Adrenal gland (tissue), 9 donors: ENCODE measurements at regions not wholly inside any gene's neighbourhood (a gene's known extent, or its start where the extent isn't known, plus 50 kb on each side); places are given as distances from the start of the nearest gene placed in this dataset.

Source experiments
- DNase-seq, 7 donors: peaks; one replicate each; pipeline ENCODE4 v3.0.0-alpha.2; 2019 to 2020
- H3K27ac ChIP-seq, 5 donors: fragments of 200-600 bp; sonication (generic) in 4 of 5; 1 replicate in 3 of 5; 2 replicates in 2 of 5; pipeline versions ENCODE4 v1.5.1 to v1.8.0; 2016 to 2020; ENCODE audit warnings: mild to moderate bottlenecking in 1 of 5
- H3K27me3 ChIP-seq: fragments of 200-600 bp; 2 replicates; pipeline ENCODE4 v1.8.0; 2021
- H3K36me3 ChIP-seq, 2 donors: fragments of 200-600 bp; replicated peaks in 1 of 2; 1 replicate in 1 of 2; 2 replicates in 1 of 2; pipeline versions ENCODE4 v1.5.1 to v1.8.0; 2018 to 2022
- H3K4me1 ChIP-seq, 2 donors: fragments of 200-600 bp; replicated peaks in 1 of 2; 1 replicate in 1 of 2; 2 replicates in 1 of 2; pipeline versions ENCODE4 v1.5.1 to v1.8.0; 2018 to 2021
- H3K4me3 ChIP-seq, 4 donors: fragments of 200-600 bp; sonication (generic) in 3 of 4; one replicate each; pipeline ENCODE4 v1.5.1; 2016 to 2018
- H3K9me3 ChIP-seq, 3 donors: fragments of 200-600 bp; sonication (generic) in 1 of 3; replicated peaks in 1 of 3; 1 replicate in 2 of 3; 2 replicates in 1 of 3; pipeline versions ENCODE4 v1.5.1 to v1.8.0; 2016 to 2021
- POLR2A ChIP-seq, 2 donors: fragments of 450-650 bp; IDR thresholded peaks; one replicate each; pipeline ENCODE4 v1.6.1; 2017; ENCODE audit warnings: antibody characterized with exemption in 2 of 2, mild to moderate bottlenecking in 2 of 2, moderate library complexity in 1 of 2
- WGBS, 4 donors: extraction: QIAGEN DNeasy Blood & Tissue Kit in 2 of 4; methylation state at CpG; one replicate each; pipeline versions ENCODE4 v1.1.5 to v1.1.7; 2013 to 2017; 5-methylcytosine and 5-hydroxymethylcytosine counted together
- intact Hi-C, 2 donors: fragments of 100-400 bp; cut with DNase I; formaldehyde crosslinking; loops; one replicate each; pipeline versions ENCODE4 v1.14.1 to v1.15.0; 2022 to 2023
- TF ChIP-seq, protein P1 (sequence below), 6 experiments: fragments of 450-650 bp in 4 of 6; fragments of 200-600 bp in 2 of 6; sonication (generic) in 1 of 6; IDR thresholded peaks; 1 replicate in 5 of 6; 2 replicates in 1 of 6; pipeline versions ENCODE4 v1.5.1 to v1.8.0; 2016 to 2021; ENCODE audit warnings: antibody characterized with exemption in 6 of 6, mild to moderate bottlenecking in 2 of 6, moderate library complexity in 1 of 6
- donor health status: healthy with polysubstance abuse.
- donor health status: Bipolar disorder and iron deficiency.
- donor health status: DM: yes; HTN: yes; CAD: no.
- donor health status: DM: no; HTN: no; CAD: no.
- donor health status: DM: no; HTN: no; CAD: no.

DNA sequence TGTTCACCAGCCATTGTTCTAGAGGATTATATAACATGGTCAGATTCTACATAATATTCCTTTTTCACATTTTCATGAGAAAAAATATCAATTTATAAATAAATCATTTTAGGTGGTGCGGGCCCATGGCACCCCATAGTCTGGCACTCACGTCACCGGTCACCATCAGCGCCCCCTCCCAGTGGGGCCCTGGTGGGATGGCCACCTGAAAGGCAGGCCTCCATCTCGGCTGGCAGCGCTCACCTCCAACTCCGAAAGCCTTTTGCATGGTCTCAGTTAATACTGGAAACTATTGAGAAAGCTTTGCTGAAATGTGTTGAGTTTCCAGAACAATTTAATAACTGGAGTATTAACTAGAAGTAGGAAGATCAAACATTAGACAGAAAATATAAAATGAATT lies 141.4 kb upstream of the SALL3 start:
- no peak for DNase-seq
- no peaks in the 10 kb centered on the region for H3K27me3 ChIP-seq
- 82 to 95% (median 87%) methylated on average over 7 of the region's 7 CpGs for WGBS, 4 donors
- H3K27ac ChIP-seq: no peak overlapping the region
- H3K9me3 ChIP-seq: no peaks in the 10 kb centered on the region
- TF ChIP-seq, protein P1, sequence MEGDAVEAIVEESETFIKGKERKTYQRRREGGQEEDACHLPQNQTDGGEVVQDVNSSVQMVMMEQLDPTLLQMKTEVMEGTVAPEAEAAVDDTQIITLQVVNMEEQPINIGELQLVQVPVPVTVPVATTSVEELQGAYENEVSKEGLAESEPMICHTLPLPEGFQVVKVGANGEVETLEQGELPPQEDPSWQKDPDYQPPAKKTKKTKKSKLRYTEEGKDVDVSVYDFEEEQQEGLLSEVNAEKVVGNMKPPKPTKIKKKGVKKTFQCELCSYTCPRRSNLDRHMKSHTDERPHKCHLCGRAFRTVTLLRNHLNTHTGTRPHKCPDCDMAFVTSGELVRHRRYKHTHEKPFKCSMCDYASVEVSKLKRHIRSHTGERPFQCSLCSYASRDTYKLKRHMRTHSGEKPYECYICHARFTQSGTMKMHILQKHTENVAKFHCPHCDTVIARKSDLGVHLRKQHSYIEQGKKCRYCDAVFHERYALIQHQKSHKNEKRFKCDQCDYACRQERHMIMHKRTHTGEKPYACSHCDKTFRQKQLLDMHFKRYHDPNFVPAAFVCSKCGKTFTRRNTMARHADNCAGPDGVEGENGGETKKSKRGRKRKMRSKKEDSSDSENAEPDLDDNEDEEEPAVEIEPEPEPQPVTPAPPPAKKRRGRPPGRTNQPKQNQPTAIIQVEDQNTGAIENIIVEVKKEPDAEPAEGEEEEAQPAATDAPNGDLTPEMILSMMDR (IDR thresholded peaks at IDR 0.05): no peak
- H3K4me1 ChIP-seq: no peaks in the 10 kb centered on the region
- intact Hi-C loops: no loop called here
- no peaks in the 10 kb centered on the region for H3K36me3 ChIP-seq
- H3K4me3 ChIP-seq: no peak overlapping the region

DNA sequence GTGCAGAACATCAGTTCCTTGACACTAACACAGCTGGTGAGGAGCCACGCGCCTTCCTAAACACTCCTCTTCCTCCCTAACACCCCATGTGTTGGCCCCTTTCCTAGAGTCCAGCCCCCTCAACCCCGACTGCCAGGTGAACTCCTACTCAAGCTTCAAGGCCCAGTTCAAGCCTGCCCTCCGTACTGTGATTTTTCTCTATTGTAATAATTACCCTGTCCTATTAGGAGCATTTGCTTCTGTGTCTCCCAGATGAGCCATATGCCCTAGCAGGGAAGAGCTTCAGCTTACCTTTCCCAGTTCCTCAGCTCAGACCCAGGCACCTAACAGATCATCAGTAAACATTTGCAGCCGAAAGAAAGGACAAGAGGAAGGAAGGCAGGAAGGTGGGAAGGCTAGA lies 130.6 kb upstream of the SALL3 start:
- Histone ChIP-seq H3K27me3 (no peaks in the 10 kb centered on the region), H3K36me3 (no peaks in the 10 kb centered on the region), H3K27ac (no peak overlapping the region), H3K9me3 (no peaks in the 10 kb centered on the region), H3K4me1 (no peaks in the 10 kb centered on the region), H3K4me3 (no peak overlapping the region)
- WGBS, 4 donors: 70 to 85% (median 79%) methylated on average over 5 of the region's 5 CpGs
- no peak for DNase-seq
- no peak for TF ChIP-seq POLR2A (IDR thresholded peaks at IDR 0.05)
- TF ChIP-seq, protein P1 (IDR thresholded peaks at IDR 0.05): no peak
- intact Hi-C loops: no loop called here

DNA sequence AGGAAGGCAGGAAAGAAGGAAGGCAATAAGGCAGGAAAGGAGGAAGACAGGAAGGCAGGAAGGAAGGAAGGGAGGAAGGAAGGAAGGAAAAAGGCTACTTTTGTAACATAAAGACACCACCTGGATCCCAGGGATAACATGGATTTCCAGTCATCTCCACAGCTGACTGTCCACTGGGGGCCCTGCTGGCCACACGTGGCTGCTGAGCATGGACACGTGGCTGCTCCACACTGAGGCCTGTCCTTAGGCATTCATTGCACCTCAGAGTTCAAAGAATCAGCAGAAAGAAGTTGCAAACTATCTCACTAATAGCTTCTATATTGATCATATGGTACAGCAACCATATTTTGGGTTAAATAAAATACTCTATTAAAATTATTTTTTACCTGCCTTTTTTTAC lies 130.2 kb upstream of the SALL3 start:
- no peak overlapping the region for H3K4me3 ChIP-seq
- H3K27ac ChIP-seq: no peak overlapping the region
- no peaks in the 10 kb centered on the region for H3K9me3 ChIP-seq
- no peaks in the 10 kb centered on the region for H3K4me1 ChIP-seq
- no peaks in the 10 kb centered on the region for H3K27me3 ChIP-seq
- intact Hi-C loops: no loop called here
- WGBS, 4 donors: 65 to 69% (median 67%) methylated on average over 2 of the region's 2 CpGs
- DNase-seq: no peak
- no peaks in the 10 kb centered on the region for H3K36me3 ChIP-seq
- TF ChIP-seq, protein P1 (IDR thresholded peaks at IDR 0.05): no peak
- TF ChIP-seq POLR2A (IDR thresholded peaks at IDR 0.05): no peak

DNA sequence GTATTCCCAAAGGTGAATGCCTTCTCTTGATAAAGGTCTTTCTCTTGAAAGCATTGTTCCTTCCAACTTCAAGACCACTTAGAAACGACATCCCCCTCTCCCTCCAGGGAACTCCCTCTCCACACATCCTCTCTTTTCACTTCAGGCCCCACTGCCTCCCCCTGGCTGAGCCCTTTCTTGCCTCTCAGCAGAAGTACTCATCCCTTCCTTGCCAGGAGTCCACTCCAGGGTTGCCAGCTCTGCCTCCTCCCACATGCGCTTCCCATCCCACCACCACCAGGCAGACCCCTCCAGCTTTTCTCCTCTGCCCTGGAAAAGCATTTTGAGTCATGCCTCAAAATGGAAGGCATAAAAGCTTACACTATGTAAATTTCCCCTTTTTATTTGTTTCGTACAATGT lies 126.3 kb upstream of the SALL3 start:
- H3K9me3 ChIP-seq: no peaks in the 10 kb centered on the region
- intact Hi-C loops: no loop called here
- TF ChIP-seq POLR2A (IDR thresholded peaks at IDR 0.05): no peak
- TF ChIP-seq, protein P1 (IDR thresholded peaks at IDR 0.05): no peak
- no peaks in the 10 kb centered on the region for H3K4me1 ChIP-seq
- no peak for DNase-seq
- WGBS, 4 donors: 71 to 73% (median 72%) methylated on average over 3 of the region's 3 CpGs
- no peaks in the 10 kb centered on the region for H3K36me3 ChIP-seq
- no peak overlapping the region for H3K4me3 ChIP-seq
- H3K27me3 ChIP-seq: no peaks in the 10 kb centered on the region
- H3K27ac ChIP-seq: no peak overlapping the region
